ENCODE measurements at regions not wholly inside any gene's neighbourhood (a gene's known extent, or its start where the extent isn't known, plus 50 kb on each side); places are given as distances from the start of the nearest gene placed in this dataset.

GRCh38 chr14:58731465-58732293 lies 93.9 kb downstream of the DACT1 start:
- H3K9me3 ChIP-seq = no peaks in the 10 kb centered on the region
- WGBS, 2 donors = 71% methylated on average over 2 of the region's 2 CpGs
- no peaks in the 10 kb centered on the region for H3K36me3 ChIP-seq (ENCODE audit: low read depth, missing control alignments)
- intact Hi-C loops (cut with DNase I; ENCODE audit: low total_unique reads) = no loop called here
- H3K27me3 ChIP-seq = no peaks in the 10 kb centered on the region
- no peak for TF ChIP-seq CTCF (IDR thresholded peaks at IDR 0.05)
- TF ChIP-seq POLR2A (IDR thresholded peaks at IDR 0.05) = no peak
- H3K4me3 ChIP-seq = no peak overlapping the region
- no peak overlapping the region for H3K27ac ChIP-seq
- H3K4me1 ChIP-seq = no peaks in the 10 kb centered on the region
- DNase-seq = no peak

GRCh38 chr14:58732387-58732786 lies 94.6 kb downstream of the DACT1 start:
- Histone ChIP-seq H3K27me3 (no peaks in the 10 kb centered on the region), H3K4me1 (no peaks in the 10 kb centered on the region), H3K36me3 (ENCODE audit: low read depth, missing control alignments) (no peaks in the 10 kb centered on the region), H3K9me3 (no peaks in the 10 kb centered on the region), H3K4me3 (no peak overlapping the region), H3K27ac (no peak overlapping the region)
- intact Hi-C loops (cut with DNase I; ENCODE audit: low total_unique reads) = no loop called here
- TF ChIP-seq CTCF (IDR thresholded peaks at IDR 0.05) (no peak), POLR2A (IDR thresholded peaks at IDR 0.05) (no peak)
- no peak for DNase-seq

- WGBS, 2 donors = 86 to 88% methylated on average over 1 of the region's 1 CpG
- no peak for DNase-seq
- intact Hi-C loops (cut with DNase I; ENCODE audit: low total_unique reads) = no loop called here
Measured at GRCh38 chr14:58733451-58734208, 95.9 kb downstream of the DACT1 start.

GRCh38 chr14:58735596-58735995 lies 97.8 kb downstream of the DACT1 start:
- Histone ChIP-seq H3K4me1 (peaks cover 3% of the 10 kb centered on the region), H3K36me3 (ENCODE audit: low read depth, missing control alignments) (no peaks in the 10 kb centered on the region), H3K27me3 (no peaks in the 10 kb centered on the region), H3K9me3 (no peaks in the 10 kb centered on the region), H3K4me3 (no peak overlapping the region), H3K27ac (no peak overlapping the region)
- intact Hi-C loops (cut with DNase I; ENCODE audit: low total_unique reads) = no loop called here
- no peak for DNase-seq
- TF ChIP-seq CTCF (IDR thresholded peaks at IDR 0.05) (no peak), POLR2A (IDR thresholded peaks at IDR 0.05) (no peak)
- WGBS, 2 donors = 87 to 92% methylated on average over 4 of the region's 4 CpGs

More at GRCh38 chr14:58733451-58734208, 95.9 kb downstream of the DACT1 start:
- Histone ChIP-seq H3K27ac (no peak overlapping the region), H3K4me3 (no peak overlapping the region), H3K36me3 (ENCODE audit: low read depth, missing control alignments) (no peaks in the 10 kb centered on the region), H3K27me3 (no peaks in the 10 kb centered on the region), H3K9me3 (no peaks in the 10 kb centered on the region), H3K4me1 (no peaks in the 10 kb centered on the region)
- TF ChIP-seq CTCF (IDR thresholded peaks at IDR 0.05) = no peak
- TF ChIP-seq POLR2A (IDR thresholded peaks at IDR 0.05) = no peak
